ENCODE measurements at regions not wholly inside any gene's neighbourhood (a gene's known extent, or its start where the extent isn't known, plus 50 kb on each side); places are given as distances from the start of the nearest gene placed in this dataset.
A peak's percentile ranks its signal among the peaks of the same experiment; 100 is the strongest.

DNA sequence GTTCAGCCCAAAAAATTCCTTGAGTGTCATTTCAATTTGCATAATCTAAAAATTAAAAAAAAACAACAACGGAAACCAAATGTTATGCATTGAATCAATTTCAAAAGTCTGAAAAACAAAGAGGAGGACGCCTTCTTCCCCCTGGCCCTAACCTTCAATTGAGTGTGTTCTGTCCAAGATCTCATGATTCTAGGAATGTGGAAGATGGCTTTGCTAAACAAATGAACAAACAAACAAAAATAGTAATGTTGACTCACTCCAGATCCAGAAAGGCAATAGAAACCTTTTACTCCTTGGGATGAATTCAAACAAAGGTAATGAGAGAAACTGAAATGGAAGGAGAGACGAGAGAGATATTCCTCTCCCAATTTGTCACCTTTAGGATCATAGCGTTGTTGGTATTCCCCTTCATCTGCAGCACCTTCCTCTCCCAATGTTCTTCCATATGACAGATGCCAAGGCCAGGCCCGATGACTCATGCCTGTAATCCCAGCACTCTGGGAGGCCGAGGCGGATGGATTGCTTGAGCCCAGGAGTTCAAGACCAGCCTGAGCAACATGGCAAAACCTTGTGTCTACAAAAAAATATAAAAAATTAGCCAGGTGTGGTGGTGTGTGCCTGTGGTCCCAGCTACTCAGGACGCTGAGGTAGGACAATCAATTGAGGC, 109.2 kb upstream of the ADGRF1 start:
- Histone ChIP-seq H3K27ac (replicated peaks) (no peak overlapping the region), H3K4me1 (peaks cover 5% of the 10 kb centered on the region), H3K9me3 (replicated peaks) (peaks cover 3% of the 10 kb centered on the region), H3K36me3 (no peaks in the 10 kb centered on the region), H3K27me3 (ENCODE audit: low read depth) (no peaks in the 10 kb centered on the region), H3K4me3 (no peak overlapping the region)
- intact Hi-C loops (cut with micrococcal nuclease) = no loop called here
- no peak for DNase-seq
- TF ChIP-seq CTCF (IDR thresholded peaks at IDR 0.05; ENCODE audit: borderline replicate concordance) = no peak

GRCh38 chr6:47149554-47149953, 107.4 kb upstream of the ADGRF1 start:
- peaks cover 17% of the 10 kb centered on the region for H3K4me1 ChIP-seq
- H3K27ac ChIP-seq (replicated peaks) = no peak overlapping the region
- H3K27me3 ChIP-seq (ENCODE audit: low read depth) = no peaks in the 10 kb centered on the region
- H3K9me3 ChIP-seq (replicated peaks) = peaks cover 3% of the 10 kb centered on the region
- no peak for TF ChIP-seq CTCF (IDR thresholded peaks at IDR 0.05; ENCODE audit: borderline replicate concordance)
- no peaks in the 10 kb centered on the region for H3K36me3 ChIP-seq
- intact Hi-C loops (cut with micrococcal nuclease) = no loop called here
- DNase-seq = no peak
- no peak overlapping the region for H3K4me3 ChIP-seq

DNA sequence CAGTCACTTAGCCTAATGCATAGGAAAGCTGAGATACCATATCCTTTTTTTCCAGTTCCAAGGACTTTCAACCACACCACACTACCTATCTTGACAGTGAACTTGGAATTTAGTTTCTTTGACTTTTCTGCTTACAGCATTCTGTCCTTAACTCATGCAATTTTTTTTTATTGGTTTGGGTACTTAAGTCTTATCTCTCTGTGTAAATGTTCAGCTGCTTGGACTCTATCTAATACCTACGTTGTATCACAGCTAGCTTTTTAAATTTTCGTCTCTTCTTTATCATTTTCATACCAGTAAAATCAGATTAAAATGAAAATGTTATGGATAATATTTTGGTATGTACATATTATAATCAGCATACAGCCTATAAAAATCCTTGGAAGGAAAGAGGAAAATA, 106.9 kb upstream of the ADGRF1 start:
- peaks cover 17% of the 10 kb centered on the region for H3K4me1 ChIP-seq
- intact Hi-C loops (cut with micrococcal nuclease) = no loop called here
- no peaks in the 10 kb centered on the region for H3K27me3 ChIP-seq (ENCODE audit: low read depth)

GRCh38 chr6:47147836-47148344, 105.8 kb upstream of the ADGRF1 start:
- intact Hi-C loops (cut with micrococcal nuclease) = no loop called here

More for the DNA sequence above, 106.9 kb upstream of the ADGRF1 start:
- H3K4me3 ChIP-seq = no peak overlapping the region
- DNase-seq = no peak
- H3K36me3 ChIP-seq = no peaks in the 10 kb centered on the region
- H3K27ac ChIP-seq (replicated peaks) = no peak overlapping the region
- H3K9me3 ChIP-seq (replicated peaks) = peaks cover 3% of the 10 kb centered on the region
- no peak for TF ChIP-seq CTCF (IDR thresholded peaks at IDR 0.05; ENCODE audit: borderline replicate concordance)

GRCh38 chr6:47147175-47147727, 105.1 kb upstream of the ADGRF1 start:
- peaks cover 10% of the 10 kb centered on the region for H3K9me3 ChIP-seq (replicated peaks)
- peaks cover 17% of the 10 kb centered on the region for H3K4me1 ChIP-seq
- H3K36me3 ChIP-seq = no peaks in the 10 kb centered on the region
- no peaks in the 10 kb centered on the region for H3K27me3 ChIP-seq (ENCODE audit: low read depth)
- H3K27ac ChIP-seq (replicated peaks) = peak overlapping the region; percentile 70
- no peak for TF ChIP-seq CTCF (IDR thresholded peaks at IDR 0.05; ENCODE audit: borderline replicate concordance)
- no peak overlapping the region for H3K4me3 ChIP-seq
- intact Hi-C loops (cut with micrococcal nuclease) = no loop called here
- no peak for DNase-seq

More at GRCh38 chr6:47147836-47148344, 105.8 kb upstream of the ADGRF1 start:
- Histone ChIP-seq H3K27ac (replicated peaks) (peak overlapping the region; percentile 70), H3K4me3 (no peak overlapping the region), H3K27me3 (ENCODE audit: low read depth) (no peaks in the 10 kb centered on the region), H3K9me3 (replicated peaks) (peaks cover 4% of the 10 kb centered on the region), H3K36me3 (no peaks in the 10 kb centered on the region), H3K4me1 (peaks cover 17% of the 10 kb centered on the region)
- no peak for TF ChIP-seq CTCF (IDR thresholded peaks at IDR 0.05; ENCODE audit: borderline replicate concordance)
- DNase-seq = no peak
